Frontal cortex (tissue), 4 donors: ENCODE measurements at regions not wholly inside any gene's neighbourhood (a gene's known extent, or its start where the extent isn't known, plus 50 kb on each side); places are given as distances from the start of the nearest gene placed in this dataset. TPM values are rescaled to one million over a fixed set of nuclear protein-coding genes. Genes with fewer than 3 reads are reported as not detected.
"Not testable (repeated sequence)": the region's sequence is repeated elsewhere in the genome, so short reads cannot be mapped to it uniquely, and the experiment has no call there.

Experiments used
- DNase-seq, 2 donors: peaks; one replicate each; pipeline ENCODE4 v3.0.0; 2012; ENCODE audit warnings: low spot score in 2 of 2
- FAIRE-seq: peaks from 2 replicates; lab custom pipeline; 2012; peaks lifted over from hg19 to GRCh38; lab: Jason Lieb, UNC
- small RNA-seq: library from RNA; depleted of rRNA; stranded (forward); fragments of <200 nt; gene quantifications from one replicate; pipeline ENCODE3, GENCODE V24; 2014
- donor health status: control.
- donor health status: control.
- donor health status: control.

DNA sequence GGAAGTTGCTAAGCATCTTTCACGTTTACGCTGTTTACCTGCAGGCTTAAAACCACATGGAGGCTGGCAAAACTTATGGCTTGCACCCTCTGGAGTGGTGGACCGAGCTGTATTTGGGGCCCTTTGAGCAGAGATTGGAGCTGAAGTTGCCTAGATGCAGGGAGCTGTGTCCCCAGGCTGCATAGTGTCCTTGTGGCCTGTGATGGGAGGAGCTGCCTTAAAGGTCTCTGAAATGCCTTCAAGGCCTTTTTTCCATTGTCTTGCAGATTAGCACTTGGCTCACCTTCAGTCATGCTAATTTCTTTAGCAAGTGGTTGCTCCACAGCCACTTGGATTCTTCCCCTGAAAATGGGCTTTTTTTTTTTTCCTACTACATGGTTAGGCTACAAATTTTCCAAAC is 81.5 kb upstream of the CHD1 start:
- DNase-seq (no peak), FAIRE-seq (no peak)

GRCh38 chr5:99008009-99008408 is 79.2 kb upstream of the CHD1 start:
- not testable (repeated sequence) for DNase-seq, FAIRE-seq

- FAIRE-seq = no peak
These were observed 76.7 kb upstream of the CHD1 start for GRCh38 chr5:99005506-99005905.

GRCh38 chr5:99004960-99005359 is 76.2 kb upstream of the CHD1 start:
- DNase-seq = no peak
- FAIRE-seq = no peak

More at GRCh38 chr5:99005506-99005905, 76.7 kb upstream of the CHD1 start:
- no peak for DNase-seq

DNA sequence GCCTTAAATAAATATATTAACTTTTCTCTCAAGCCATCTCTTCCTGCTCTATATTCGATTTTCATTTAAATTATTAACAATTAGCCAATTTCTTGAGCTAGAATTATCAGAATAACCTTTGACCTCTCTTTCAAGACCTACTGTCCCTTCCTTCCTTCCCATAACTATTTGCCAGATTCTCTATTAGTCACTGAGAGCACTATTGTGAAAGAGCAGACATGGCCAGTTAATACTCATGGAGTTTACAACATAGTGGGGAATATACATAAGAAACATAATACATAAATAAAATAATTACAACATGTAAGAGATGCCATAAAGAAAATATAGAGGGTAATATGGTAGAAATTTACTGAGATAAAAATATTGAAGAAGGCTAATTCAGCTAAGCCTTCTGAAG is 72.1 kb upstream of the CHD1 start:
- FAIRE-seq (no peak), DNase-seq (no peak)

- no peak for DNase-seq
- FAIRE-seq = no peak
These were observed 71.4 kb upstream of the CHD1 start for GRCh38 chr5:99000221-99000620.

GRCh38 chr5:98999631-99000030 is 70.8 kb upstream of the CHD1 start:
- no peak for DNase-seq
- no peak for FAIRE-seq

DNA sequence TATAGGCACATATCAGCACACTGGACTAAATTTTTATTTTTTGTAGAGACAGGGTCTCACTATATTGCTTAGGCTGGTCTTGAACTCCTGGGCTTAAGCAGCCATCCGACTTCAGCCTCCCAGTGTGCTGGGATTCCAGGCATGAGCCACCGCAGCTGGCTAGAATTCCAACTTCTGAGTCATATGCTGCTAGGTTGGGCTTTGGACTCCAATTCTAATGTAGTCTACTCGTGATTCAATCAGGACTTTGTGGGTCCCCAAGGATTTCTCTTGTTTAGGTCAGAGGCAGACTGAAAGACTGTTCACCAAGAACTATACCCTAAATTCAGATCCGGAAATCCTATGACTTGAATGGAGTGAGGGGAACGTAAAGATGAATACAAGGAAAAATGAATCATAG is 68.2 kb upstream of the CHD1 start:
- DNase-seq = no peak
- no peak for FAIRE-seq

DNA sequence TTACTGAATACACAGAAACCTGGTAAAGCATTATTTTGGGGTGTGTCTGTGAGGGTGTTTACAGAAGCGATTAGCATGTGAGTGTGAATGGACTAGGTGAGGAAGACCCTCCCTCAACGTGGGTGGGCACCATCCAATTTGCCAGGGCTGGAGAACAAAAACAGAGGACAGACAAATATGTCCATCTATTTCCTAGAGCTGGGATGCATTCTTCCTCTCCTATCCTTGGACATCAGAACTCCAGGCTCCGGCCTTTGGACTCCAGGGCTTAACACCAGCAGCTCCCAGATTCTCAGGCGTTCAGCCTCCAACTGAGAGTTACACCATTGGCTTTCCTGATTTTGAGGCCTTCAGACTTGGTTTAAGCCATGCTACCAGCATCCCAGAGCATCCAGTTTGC is 65.8 kb upstream of the CHD1 start:
- no peak for DNase-seq
- no peak for FAIRE-seq

DNA sequence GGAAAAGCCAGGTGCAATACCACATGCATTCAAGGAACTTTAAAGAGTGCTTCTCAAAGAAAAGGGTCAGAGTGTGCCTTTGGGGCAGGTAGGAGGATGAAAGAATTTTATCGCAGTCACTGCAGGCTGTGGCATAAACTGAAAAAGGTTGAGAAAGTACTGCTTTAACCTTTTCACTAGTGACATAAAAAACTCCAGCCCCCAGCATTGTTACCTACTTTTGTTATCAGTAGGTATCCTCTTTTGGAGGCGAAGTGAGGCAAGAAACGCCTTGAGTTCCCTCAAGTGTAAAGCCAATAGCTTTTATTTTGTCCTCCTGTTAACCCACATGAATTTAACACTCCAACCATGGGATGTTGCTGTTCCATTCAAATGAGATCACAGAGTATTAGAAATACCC is 64.7 kb upstream of the CHD1 start:
- DNase-seq (no peak), FAIRE-seq (no peak)

- FAIRE-seq (no peak), DNase-seq (no peak)
These were observed 63.7 kb upstream of the CHD1 start for GRCh38 chr5:98992552-98992951.

GRCh38 chr5:98989727-98990126 is 60.9 kb upstream of the CHD1 start:
- no peak for FAIRE-seq

GRCh38 chr5:98986587-98986986 is 57.8 kb upstream of the CHD1 start:
- DNase-seq = no peak
- FAIRE-seq = no peak

More at GRCh38 chr5:98989727-98990126, 60.9 kb upstream of the CHD1 start:
- DNase-seq = no peak

DNA sequence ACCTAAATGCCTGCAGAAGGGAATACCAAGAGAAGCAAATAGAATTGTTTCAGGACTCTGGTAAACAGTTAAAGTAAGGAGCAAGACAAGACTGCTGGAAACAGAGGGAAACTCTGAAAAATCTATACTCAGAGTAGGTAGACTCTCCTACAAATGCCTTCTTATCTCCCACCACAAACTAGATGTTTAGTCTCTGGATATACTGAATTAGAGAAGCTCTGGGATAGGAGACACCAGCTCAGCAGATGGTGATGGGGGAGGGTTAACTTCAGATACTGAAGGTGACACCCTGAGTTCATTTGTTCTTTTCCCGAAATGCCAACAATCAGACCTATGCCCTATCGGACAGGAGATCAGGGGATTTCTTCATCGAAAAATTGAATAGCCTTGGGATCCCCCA is 54.1 kb upstream of the CHD1 start:
- FAIRE-seq = no peak
- DNase-seq = no peak

Small RNA genes lying in the stretch of these regions (small RNA-seq; reads per million reads assigned to genes)
- gene MTND4LP5 (not detected), gene RF00019 (not detected), gene RNU6-1119P (not detected)
